ENCODE measurements at regions not wholly inside any gene's neighbourhood (a gene's known extent, or its start where the extent isn't known, plus 50 kb on each side); places are given as distances from the start of the nearest gene placed in this dataset.

- Histone ChIP-seq H3K4me1 (no peaks in the 10 kb centered on the region), H3K4me3 (no peak overlapping the region), H3K36me3 (ENCODE audit: insufficient read depth in 1 of 2, low read depth in 1 of 2) (no peaks in the 10 kb centered on the region), H3K9me3 (no peaks in the 10 kb centered on the region), H3K27ac (no peak overlapping the region), H3K27me3 (ENCODE audit: insufficient read depth in 3 of 3, low read length in 2 of 3) (peaks cover 0 to 2% (median 0%) of the 10 kb centered on the region in 3 donors)
- TF ChIP-seq CTCF (IDR thresholded peaks at IDR 0.05) = no peak
- DNase-seq (no peak), ATAC-seq (no peak)
- WGBS, 3 donors = 69 to 77% (median 75%) methylated on average over 3 of the region's 3 CpGs
- intact Hi-C loops (cut with DNase I) = loop anchor here in 1 of 2 donors (5.0 kb wide), 1 partner anchor 153 kb away; the partner anchor contains the start of gene ZBTB18
These were observed 154.1 kb downstream of the ZBTB18 start for GRCh38 chr1:244205171-244205570.

- no peak overlapping the region for H3K27ac ChIP-seq
- intact Hi-C loops (cut with DNase I) = loop anchor here in 1 of 2 donors (5.0 kb wide), 1 partner anchor 154 kb away; the partner anchor contains the start of gene ZBTB18
These were observed 154.8 kb downstream of the ZBTB18 start for GRCh38 chr1:244205906-244206305.

GRCh38 chr1:244207042-244207934, 156.2 kb downstream of the ZBTB18 start:
- no peak overlapping the region for H3K4me3 ChIP-seq
- intact Hi-C loops (cut with DNase I) = loop anchor here in 1 of 2 donors (5.0 kb wide), 1 partner anchor 155 kb away; the partner anchor contains the start of gene ZBTB18
- peaks cover 15% of the 10 kb centered on the region for H3K4me1 ChIP-seq
- peaks cover 0 to 2% (median 0%) of the 10 kb centered on the region in 3 donors for H3K27me3 ChIP-seq (ENCODE audit: insufficient read depth in 3 of 3, low read length in 2 of 3)
- peak overlapping the region; percentile 64 for H3K27ac ChIP-seq
- DNase-seq = no peak
- H3K36me3 ChIP-seq (ENCODE audit: insufficient read depth in 1 of 2, low read depth in 1 of 2) = no peaks in the 10 kb centered on the region
- ATAC-seq = no peak
- H3K9me3 ChIP-seq = no peaks in the 10 kb centered on the region
- no peak for TF ChIP-seq CTCF (IDR thresholded peaks at IDR 0.05)
- 64 to 66% (median 65%) methylated on average over 6 of the region's 6 CpGs for WGBS, 3 donors

More at GRCh38 chr1:244205906-244206305, 154.8 kb downstream of the ZBTB18 start:
- Histone ChIP-seq H3K27me3 (ENCODE audit: insufficient read depth in 3 of 3, low read length in 2 of 3) (peaks cover 0 to 2% (median 0%) of the 10 kb centered on the region in 3 donors), H3K9me3 (no peaks in the 10 kb centered on the region), H3K36me3 (ENCODE audit: insufficient read depth in 1 of 2, low read depth in 1 of 2) (no peaks in the 10 kb centered on the region), H3K4me1 (peaks cover 2% of the 10 kb centered on the region), H3K4me3 (no peak overlapping the region)
- DNase-seq (no peak), ATAC-seq (no peak)
- WGBS, 3 donors = 92 to 95% (median 94%) methylated on average over 3 of the region's 3 CpGs
- no peak for TF ChIP-seq CTCF (IDR thresholded peaks at IDR 0.05)

GRCh38 chr1:244207935-244208244, 156.8 kb downstream of the ZBTB18 start:
- no peaks in the 10 kb centered on the region for H3K9me3 ChIP-seq
- intact Hi-C loops (cut with DNase I) = loop anchor here in 1 of 2 donors (5.0 kb wide), 1 partner anchor 156 kb away; the partner anchor contains the start of gene ZBTB18
- peak overlapping the region; percentile 64 for H3K27ac ChIP-seq
- peaks cover 21% of the 10 kb centered on the region for H3K4me1 ChIP-seq
- no peaks in the 10 kb centered on the region for H3K36me3 ChIP-seq (ENCODE audit: insufficient read depth in 1 of 2, low read depth in 1 of 2)
- H3K4me3 ChIP-seq = no peak overlapping the region
- no peak for ATAC-seq
- no peak for TF ChIP-seq CTCF (IDR thresholded peaks at IDR 0.05)
- 74 to 78% (median 76%) methylated on average over 2 of the region's 2 CpGs for WGBS, 3 donors
- peaks cover 0 to 2% (median 0%) of the 10 kb centered on the region in 3 donors for H3K27me3 ChIP-seq (ENCODE audit: insufficient read depth in 3 of 3, low read length in 2 of 3)
- DNase-seq = no peak
